Trophoblast cell (in vitro differentiated cells and primary cell): ENCODE measurements at regions not wholly inside any gene's neighbourhood (a gene's known extent, or its start where the extent isn't known, plus 50 kb on each side); places are given as distances from the start of the nearest gene placed in this dataset.
"Not testable (repeated sequence)": the region's sequence is repeated elsewhere in the genome, so short reads cannot be mapped to it uniquely, and the experiment has no call there.

ENCODE experiments used
- DNase-seq, 2 donors: peaks; one replicate each; pipeline ENCODE4 v3.0.0-alpha.2; 2016
- H2AFZ ChIP-seq: 2 replicates; pipeline ENCODE4 v1.6.1; 2013; ENCODE audit warnings: low read length, moderate library complexity, mild to moderate bottlenecking; ENCODE audit not compliant: insufficient read depth, poor library complexity
- H2AK5ac ChIP-seq: 2 replicates; pipeline ENCODE4 v1.6.1; 2013; ENCODE audit warnings: mild to moderate bottlenecking, low read length
- H2BK120ac ChIP-seq: 2 replicates; pipeline ENCODE4 v1.6.1; 2013; ENCODE audit warnings: low read length, mild to moderate bottlenecking, moderate library complexity; ENCODE audit not compliant: insufficient read depth, poor library complexity
- H2BK12ac ChIP-seq: 2 replicates; pipeline ENCODE4 v1.6.1; 2013; ENCODE audit warnings: mild to moderate bottlenecking, low read length, moderate library complexity
- H2BK5ac ChIP-seq: 2 replicates; pipeline ENCODE4 v1.6.1; 2013; ENCODE audit warnings: low read length, low read depth, moderate library complexity, mild to moderate bottlenecking; ENCODE audit not compliant: poor library complexity
- H3K14ac ChIP-seq: 2 replicates; pipeline ENCODE4 v1.6.1; 2013; ENCODE audit warnings: mild to moderate bottlenecking, low read length
- H3K18ac ChIP-seq: 2 replicates; pipeline ENCODE4 v1.6.1; 2013; ENCODE audit warnings: mild to moderate bottlenecking, low read length
- H3K23ac ChIP-seq: 2 replicates; pipeline ENCODE4 v1.6.1; 2013; ENCODE audit warnings: low read length
- H3K27ac ChIP-seq: 2 replicates; pipeline ENCODE4 v1.5.1; 2013; ENCODE audit warnings: low read depth, mild to moderate bottlenecking, inconsistent platforms, low read length, moderate library complexity
- H3K27me3 ChIP-seq: 2 replicates; pipeline ENCODE4 v1.6.1; 2013; ENCODE audit warnings: inconsistent platforms, mild to moderate bottlenecking, low read length, moderate library complexity; ENCODE audit not compliant: insufficient read depth
- H3K36me3 ChIP-seq, 2 experiments: 1 replicate in 1 of 2; 2 replicates in 1 of 2; pipeline ENCODE4 v1.6.1; 2013; ENCODE audit warnings: low read length in 2 of 2, mild to moderate bottlenecking in 2 of 2, moderate library complexity in 1 of 2; ENCODE audit not compliant: insufficient read depth in 2 of 2, control insufficient read depth in 1 of 2
- H3K4ac ChIP-seq: 2 replicates; pipeline ENCODE4 v1.6.1; 2013; ENCODE audit warnings: low read depth, mild to moderate bottlenecking, low read length, moderate library complexity
- H3K4me1 ChIP-seq, 2 experiments: 1 replicate in 1 of 2; 2 replicates in 1 of 2; pipeline ENCODE4 v1.6.1; 2013; ENCODE audit warnings: low read length in 2 of 2, mild to moderate bottlenecking in 2 of 2, moderate library complexity in 1 of 2; ENCODE audit not compliant: insufficient read depth in 2 of 2, control insufficient read depth in 1 of 2
- H3K4me2 ChIP-seq: 2 replicates; pipeline ENCODE4 v1.6.1; 2013; ENCODE audit warnings: inconsistent platforms, mild to moderate bottlenecking, low read length, moderate library complexity
- H3K4me3 ChIP-seq: 2 replicates; pipeline ENCODE4 v1.5.1; 2013; ENCODE audit warnings: mild to moderate bottlenecking, low read depth, low read length, inconsistent platforms
- H3K79me1 ChIP-seq: one replicate; pipeline ENCODE4 v1.6.1; 2013; ENCODE audit warnings: low read length
- H3K79me2 ChIP-seq: 2 replicates; pipeline ENCODE4 v1.6.1; 2013; ENCODE audit warnings: low read length, mild to moderate bottlenecking; ENCODE audit not compliant: control insufficient read depth, insufficient read depth, poor library complexity
- H3K9ac ChIP-seq: 2 replicates; pipeline ENCODE4 v1.6.1; 2013; ENCODE audit warnings: mild to moderate bottlenecking, low read length
- H3K9me3 ChIP-seq: 2 replicates; pipeline ENCODE4 v1.6.1; 2013; ENCODE audit warnings: low read depth, mild to moderate bottlenecking, control low read depth, inconsistent platforms, low read length; ENCODE audit not compliant: insufficient read depth
- H4K12ac ChIP-seq: 2 replicates; pipeline ENCODE4 v1.6.1; 2013; ENCODE audit warnings: low read depth, mild to moderate bottlenecking, low read length, moderate library complexity
- H4K8ac ChIP-seq: 2 replicates; pipeline ENCODE4 v1.6.1; 2013; ENCODE audit warnings: low read depth, mild to moderate bottlenecking, low read length, moderate library complexity
- H4K91ac ChIP-seq: one replicate; pipeline ENCODE4 v1.6.1; 2013; ENCODE audit warnings: low read depth, mild to moderate bottlenecking, low read length, moderate library complexity
- WGBS: extraction: QIAGEN DNeasy Blood & Tissue Kit; methylation state at CpG from one replicate; pipeline ENCODE4 v1.1.7; 2013; ENCODE audit warnings: missing lambda C conversion rate; ENCODE audit not compliant: insufficient read length, insufficient coverage; ENCODE audit errors: extremely low coverage; 5-methylcytosine and 5-hydroxymethylcytosine counted together

DNA sequence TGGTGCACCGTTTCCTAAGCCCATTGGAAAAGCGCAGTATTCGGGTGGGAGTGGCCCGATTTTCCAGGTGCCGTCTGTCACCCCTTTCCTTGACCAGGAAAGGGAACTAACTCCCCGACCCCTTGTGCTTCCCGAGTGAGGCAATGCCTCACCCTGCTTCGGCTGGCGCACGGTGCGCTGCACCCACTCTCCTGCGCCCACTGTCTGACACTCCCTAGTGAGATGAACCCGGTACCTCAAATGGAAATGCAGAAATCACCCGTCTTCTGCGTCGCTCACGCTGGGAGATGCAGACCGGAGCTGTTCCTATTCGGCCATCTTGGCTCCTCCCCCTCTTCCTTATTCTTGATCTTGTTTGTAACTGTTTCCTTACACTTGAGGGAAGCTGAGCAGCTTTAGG is 142.8 kb upstream of the DST start:
- no CpG with 5 or more reads among the region's 19 CpGs for whole genome bisulfite sequencing
- H4K8ac ChIP-seq, H2BK120ac ChIP-seq, H3K27me3 ChIP-seq, H3K79me1 ChIP-seq, H2BK12ac ChIP-seq, H3K14ac ChIP-seq, H3K36me3 ChIP-seq, H3K4me1 ChIP-seq, H3K9me3 ChIP-seq, H3K27ac ChIP-seq, H3K4ac ChIP-seq, H3K79me2 ChIP-seq, H2AFZ ChIP-seq, H4K12ac ChIP-seq, H3K4me2 ChIP-seq, H3K18ac ChIP-seq, H3K9ac ChIP-seq, H2BK5ac ChIP-seq, H3K23ac ChIP-seq, H3K4me3 ChIP-seq, H4K91ac ChIP-seq, H2AK5ac ChIP-seq: not testable (repeated sequence)
- DNase-seq: peak in 1 of 2 donors; percentile 20

DNA sequence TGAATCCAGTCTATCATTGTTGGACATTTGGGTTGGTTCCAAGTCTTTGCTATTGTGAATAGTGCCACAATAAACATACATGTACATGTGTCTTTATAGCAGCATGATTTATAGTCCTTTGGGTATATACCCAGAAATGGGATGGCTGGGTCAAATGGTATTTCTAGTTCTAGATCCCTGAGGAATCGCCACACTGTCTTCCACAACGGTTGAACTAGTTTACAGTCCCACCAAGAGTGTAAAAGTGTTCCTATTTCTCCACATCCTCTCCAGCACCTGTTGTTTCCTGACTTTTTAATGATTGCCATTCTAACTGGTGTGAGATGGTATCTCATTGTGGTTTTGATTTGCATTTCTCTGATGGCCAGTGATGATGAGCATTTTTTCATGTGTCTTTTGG is 137.4 kb upstream of the DST start:
- H2AFZ ChIP-seq, H3K18ac ChIP-seq, H3K4me2 ChIP-seq, H3K4me1 ChIP-seq, H2BK5ac ChIP-seq, H3K27me3 ChIP-seq, H2BK120ac ChIP-seq, H3K9ac ChIP-seq, H3K23ac ChIP-seq, H4K8ac ChIP-seq, H3K36me3 ChIP-seq, H3K9me3 ChIP-seq, H4K91ac ChIP-seq, H3K4me3 ChIP-seq, H2AK5ac ChIP-seq, DNase-seq, H3K79me1 ChIP-seq, H4K12ac ChIP-seq, H3K79me2 ChIP-seq, H3K27ac ChIP-seq, H2BK12ac ChIP-seq, H3K14ac ChIP-seq, H3K4ac ChIP-seq: not testable (repeated sequence)
- WGBS: no CpG with 5 or more reads among the region's 2 CpGs

GRCh38 chr6:56778503-56778902 is 135.8 kb upstream of the DST start:
- not testable (repeated sequence) for H2AFZ ChIP-seq, DNase-seq
- WGBS: no CpG with 5 or more reads among the region's 2 CpGs

DNA sequence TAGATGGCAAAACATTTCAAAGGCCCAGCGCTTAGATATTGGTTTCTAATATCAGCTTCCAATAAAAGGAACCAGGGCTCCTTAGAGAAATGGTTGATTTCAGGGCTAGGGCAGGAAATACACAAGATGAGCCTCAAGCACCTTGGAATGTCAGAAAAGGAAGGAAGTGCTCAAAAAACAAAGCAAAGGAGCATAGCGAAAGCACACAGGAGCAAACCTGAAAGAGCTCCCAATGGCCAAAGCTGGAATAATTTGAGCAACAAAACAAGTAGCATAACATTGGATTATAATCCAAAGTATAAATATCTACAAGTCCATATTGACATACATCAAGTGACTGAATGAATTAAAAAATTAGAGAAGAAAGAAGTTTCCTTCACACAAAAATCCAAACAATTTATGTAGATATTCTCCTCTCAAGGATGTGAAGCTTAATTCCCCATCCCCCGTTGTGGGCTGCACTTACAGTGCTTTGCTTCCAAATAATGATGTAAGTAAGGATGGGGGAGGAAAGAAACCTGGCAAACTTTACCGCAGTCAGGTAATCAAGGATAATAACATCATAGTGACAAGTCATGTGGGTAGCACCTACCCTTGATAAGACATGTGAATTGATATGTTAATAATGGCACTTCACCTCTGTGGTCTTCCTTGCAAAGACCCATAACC is 132.9 kb upstream of the DST start:
- Histone ChIP-seq H3K79me2 (no peaks in the 10 kb centered on the region), H4K12ac (no peak overlapping the region), H4K8ac (no peak overlapping the region), H3K4me2 (no peak overlapping the region), H2BK12ac (no peak overlapping the region), H2BK5ac (no peak overlapping the region), H3K36me3 (no peaks in the 10 kb centered on the region), H3K27me3 (no peaks in the 10 kb centered on the region), H3K79me1 (no peaks in the 10 kb centered on the region), H3K4ac (no peak overlapping the region), H3K4me3 (no peak overlapping the region), H3K23ac (no peak overlapping the region), H2AFZ (no peak overlapping the region), H3K14ac (no peak overlapping the region), H2AK5ac (no peak overlapping the region), H4K91ac (no peak overlapping the region), H2BK120ac (no peak overlapping the region), H3K18ac (no peak overlapping the region), H3K4me1 (peaks cover 2 to 5% of the 10 kb centered on the region in 2 experiments), H3K9me3 (no peaks in the 10 kb centered on the region), H3K9ac (no peak overlapping the region), H3K27ac (no peak overlapping the region)
- WGBS: no CpG with 5 or more reads among the region's 4 CpGs
- no peak for DNase-seq

More at GRCh38 chr6:56778503-56778902, 135.8 kb upstream of the DST start:
- H3K9ac ChIP-seq, H4K8ac ChIP-seq, H3K79me2 ChIP-seq, H2BK12ac ChIP-seq, H3K4ac ChIP-seq, H2BK120ac ChIP-seq, H3K79me1 ChIP-seq, H3K4me3 ChIP-seq, H3K9me3 ChIP-seq, H3K18ac ChIP-seq, H4K91ac ChIP-seq, H2BK5ac ChIP-seq, H3K4me2 ChIP-seq, H3K27me3 ChIP-seq, H3K4me1 ChIP-seq, H3K36me3 ChIP-seq, H2AK5ac ChIP-seq, H3K14ac ChIP-seq, H4K12ac ChIP-seq, H3K23ac ChIP-seq, H3K27ac ChIP-seq: not testable (repeated sequence)
